Stimulated activated CD8-positive, alpha-beta memory T cell treated with anti-CD3 and anti-CD28 coated beads, Interleukin-12 subunit alpha, Interleukin-12 subunit beta, amount 100 ng/mL, for 1 hour (primary cell): ENCODE measurements at regions not wholly inside any gene's neighbourhood (a gene's known extent, or its start where the extent isn't known, plus 50 kb on each side); places are given as distances from the start of the nearest gene placed in this dataset.
"Not testable (repeated sequence)": the region's sequence is repeated elsewhere in the genome, so short reads cannot be mapped to it uniquely, and the experiment has no call there.

Source experiments
- DNase-seq: peaks from one replicate; pipeline ENCODE4 v3.0.0-alpha.2; 2020; ENCODE audit warnings: low read depth

GRCh38 chr16:72596373-72596772, 424.4 kb upstream of the PMFBP1 start:
- DNase-seq, result no peak

- DNase-seq, result no peak
Measured at GRCh38 chr16:72590151-72590937, 418.4 kb upstream of the PMFBP1 start.

- no peak for DNase-seq
Measured at GRCh38 chr16:72588551-72588950, 416.6 kb upstream of the PMFBP1 start.

GRCh38 chr16:72578061-72578460, 406.1 kb upstream of the PMFBP1 start:
- not testable (repeated sequence) for DNase-seq

GRCh38 chr16:72576189-72576588, 404.2 kb upstream of the PMFBP1 start:
- DNase-seq, result no peak

GRCh38 chr16:72569677-72570076, 397.7 kb upstream of the PMFBP1 start:
- DNase-seq, result no peak

GRCh38 chr16:72568502-72568901, 396.5 kb upstream of the PMFBP1 start:
- no peak for DNase-seq

GRCh38 chr16:72566174-72566573, 394.2 kb upstream of the PMFBP1 start:
- DNase-seq, result no peak

- DNase-seq, result no peak
Measured at GRCh38 chr16:72565106-72565505, 393.2 kb upstream of the PMFBP1 start.

- no peak for DNase-seq
Measured at GRCh38 chr16:72560617-72561016, 388.7 kb upstream of the PMFBP1 start.

- no peak for DNase-seq
Measured at GRCh38 chr16:72558501-72558900, 386.5 kb upstream of the PMFBP1 start.

- no peak for DNase-seq
Measured at GRCh38 chr16:72554935-72555334, 383.0 kb upstream of the PMFBP1 start.

GRCh38 chr16:72552654-72553053, 380.7 kb upstream of the PMFBP1 start:
- DNase-seq, result no peak

- DNase-seq, result no peak
Measured at GRCh38 chr16:72551649-72552048, 379.7 kb upstream of the PMFBP1 start.

GRCh38 chr16:72549878-72550277, 377.9 kb upstream of the PMFBP1 start:
- DNase-seq, result no peak

GRCh38 chr16:72542102-72542501, 370.1 kb upstream of the PMFBP1 start:
- no peak for DNase-seq

- no peak for DNase-seq
Measured at GRCh38 chr16:72537664-72538063, 365.7 kb upstream of the PMFBP1 start.

GRCh38 chr16:72536723-72537435, 364.9 kb upstream of the PMFBP1 start:
- DNase-seq, result no peak

GRCh38 chr16:72532906-72533410, 361.0 kb upstream of the PMFBP1 start:
- no peak for DNase-seq

GRCh38 chr16:72530434-72530833, 358.5 kb upstream of the PMFBP1 start:
- no peak for DNase-seq

GRCh38 chr16:72523087-72523486, 351.1 kb upstream of the PMFBP1 start:
- no peak for DNase-seq

- no peak for DNase-seq
Measured at GRCh38 chr16:72517154-72517553, 345.2 kb upstream of the PMFBP1 start.

- DNase-seq, result no peak
Measured at GRCh38 chr16:72511171-72511570, 339.2 kb upstream of the PMFBP1 start.
